ENCODE measurements at regions not wholly inside any gene's neighbourhood (a gene's known extent, or its start where the extent isn't known, plus 50 kb on each side); places are given as distances from the start of the nearest gene placed in this dataset.

DNA sequence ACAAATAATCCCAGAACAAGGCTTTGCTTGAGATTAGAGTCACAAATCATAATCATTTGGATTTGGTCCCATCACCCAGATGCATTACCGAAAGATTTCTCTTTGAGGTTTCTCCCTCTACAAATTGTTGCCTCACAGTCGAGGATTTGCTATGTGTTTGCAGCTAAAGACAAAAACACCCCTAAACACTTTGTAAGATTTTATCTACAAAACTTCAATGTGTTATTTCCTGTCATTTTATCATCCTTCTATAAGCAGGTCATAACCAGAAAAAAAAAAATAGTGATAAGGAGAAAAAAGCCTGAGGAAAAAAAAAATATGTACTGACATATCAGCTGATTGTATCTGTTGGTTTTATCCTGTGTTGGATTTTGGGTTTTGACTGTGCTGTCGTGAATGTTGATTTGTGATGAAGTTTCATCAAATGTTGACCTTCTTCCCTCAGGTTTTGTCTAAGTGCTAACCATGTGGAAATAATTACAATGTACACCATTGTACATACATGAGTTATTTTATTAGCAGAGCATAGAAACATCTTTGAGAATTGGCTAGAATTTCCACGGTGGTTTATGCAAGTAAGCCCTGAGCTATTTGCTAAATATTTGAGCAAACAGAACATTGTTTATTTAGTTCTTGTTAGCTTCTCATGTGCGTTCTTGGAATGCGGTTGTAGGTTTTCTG lies 274.4 kb downstream of the NEBL start:
- no peak for FAIRE-seq

DNA sequence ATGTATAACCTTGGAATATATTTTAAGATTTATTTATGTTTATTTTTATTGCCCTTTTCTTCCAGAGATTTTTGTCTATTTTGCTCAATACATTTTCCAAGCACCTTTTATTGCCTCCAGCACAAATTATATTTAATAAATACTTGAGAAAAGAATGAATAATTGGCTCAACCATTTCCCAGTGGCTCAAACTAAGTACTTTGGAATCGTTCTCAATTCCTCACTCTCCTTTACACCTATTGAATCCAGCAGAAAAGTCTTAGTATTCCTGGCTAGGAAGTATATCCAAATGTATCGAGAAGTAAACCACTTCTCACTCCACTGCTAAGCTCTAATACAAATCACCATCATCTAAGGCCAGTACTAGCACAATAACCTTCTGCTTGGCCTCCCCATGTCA lies 276.1 kb downstream of the NEBL start:
- no peaks in the 10 kb centered on the region for H4K20me1 ChIP-seq (ENCODE audit: control insufficient read depth, extremely low read depth, insufficient read depth, low read length)
- no peak for FAIRE-seq
- H3K9me3 ChIP-seq (ENCODE audit: control insufficient read depth, low read depth, low read length): no peaks in the 10 kb centered on the region
- H3K4me3 ChIP-seq (ENCODE audit: control insufficient read depth in 2 of 3, extremely low read depth in 1 of 3, insufficient read depth in 2 of 3, low read depth in 1 of 3, low read length in 3 of 3): no peak overlapping the region
- DNase-seq (ENCODE audit: low read depth, low spot score): no peak
- TF ChIP-seq, protein P1, sequence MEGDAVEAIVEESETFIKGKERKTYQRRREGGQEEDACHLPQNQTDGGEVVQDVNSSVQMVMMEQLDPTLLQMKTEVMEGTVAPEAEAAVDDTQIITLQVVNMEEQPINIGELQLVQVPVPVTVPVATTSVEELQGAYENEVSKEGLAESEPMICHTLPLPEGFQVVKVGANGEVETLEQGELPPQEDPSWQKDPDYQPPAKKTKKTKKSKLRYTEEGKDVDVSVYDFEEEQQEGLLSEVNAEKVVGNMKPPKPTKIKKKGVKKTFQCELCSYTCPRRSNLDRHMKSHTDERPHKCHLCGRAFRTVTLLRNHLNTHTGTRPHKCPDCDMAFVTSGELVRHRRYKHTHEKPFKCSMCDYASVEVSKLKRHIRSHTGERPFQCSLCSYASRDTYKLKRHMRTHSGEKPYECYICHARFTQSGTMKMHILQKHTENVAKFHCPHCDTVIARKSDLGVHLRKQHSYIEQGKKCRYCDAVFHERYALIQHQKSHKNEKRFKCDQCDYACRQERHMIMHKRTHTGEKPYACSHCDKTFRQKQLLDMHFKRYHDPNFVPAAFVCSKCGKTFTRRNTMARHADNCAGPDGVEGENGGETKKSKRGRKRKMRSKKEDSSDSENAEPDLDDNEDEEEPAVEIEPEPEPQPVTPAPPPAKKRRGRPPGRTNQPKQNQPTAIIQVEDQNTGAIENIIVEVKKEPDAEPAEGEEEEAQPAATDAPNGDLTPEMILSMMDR (optimal IDR thresholded peaks at IDR 0.05 in 1 of 3, IDR thresholded peaks at IDR 0.05 in 1 of 3, conservative IDR thresholded peaks at IDR 0.05 in 1 of 3; ENCODE audit: extremely low read depth in 1 of 3, insufficient read depth in 2 of 3, low read length in 3 of 3): no peak
- TF ChIP-seq EZH2 (IDR thresholded peaks at IDR 0.05; ENCODE audit: low read length): no peak
- no peak overlapping the region for H3K27ac ChIP-seq (ENCODE audit: control insufficient read depth, insufficient read depth, low read length)
- H3K9me1 ChIP-seq (ENCODE audit: control insufficient read depth, extremely low read depth, insufficient read depth, low read length): no peaks in the 10 kb centered on the region
- no peak overlapping the region for H3K4me2 ChIP-seq (ENCODE audit: control insufficient read depth, extremely low read depth, insufficient read depth, low read depth, low read length)
- no peak overlapping the region for H2AFZ ChIP-seq (ENCODE audit: control insufficient read depth, low read length)
- H3K4me1 ChIP-seq (ENCODE audit: control insufficient read depth, extremely low read depth, insufficient read depth, low read length): no peaks in the 10 kb centered on the region
- no peaks in the 10 kb centered on the region for H3K36me3 ChIP-seq (ENCODE audit: control insufficient read depth in 2 of 2, extremely low read depth in 1 of 2, insufficient read depth in 2 of 2, low read length in 2 of 2)
- no peaks in the 10 kb centered on the region for H3K27me3 ChIP-seq (ENCODE audit: control insufficient read depth, extremely low read depth, insufficient read depth, low read length)
- H3K9ac ChIP-seq (ENCODE audit: control insufficient read depth, extremely low read depth, insufficient read depth, low read length): no peak overlapping the region
- H3K79me2 ChIP-seq (ENCODE audit: control insufficient read depth, insufficient read depth, low read length): no peaks in the 10 kb centered on the region
- dilution Hi-C loops (cut with MboI; ENCODE audit: extremely low pct_ligation_motif_present, low sequenced_read_pairs): no loop called here

More for the DNA sequence above, 274.4 kb downstream of the NEBL start:
- Histone ChIP-seq H3K9me3 (ENCODE audit: control insufficient read depth, low read depth, low read length) (no peaks in the 10 kb centered on the region), H3K79me2 (ENCODE audit: control insufficient read depth, insufficient read depth, low read length) (no peaks in the 10 kb centered on the region), H3K9ac (ENCODE audit: control insufficient read depth, extremely low read depth, insufficient read depth, low read length) (no peak overlapping the region), H3K27me3 (ENCODE audit: control insufficient read depth, extremely low read depth, insufficient read depth, low read length) (no peaks in the 10 kb centered on the region), H4K20me1 (ENCODE audit: control insufficient read depth, extremely low read depth, insufficient read depth, low read length) (no peaks in the 10 kb centered on the region), H3K4me3 (ENCODE audit: control insufficient read depth in 2 of 3, extremely low read depth in 1 of 3, insufficient read depth in 2 of 3, low read depth in 1 of 3, low read length in 3 of 3) (no peak overlapping the region), H3K9me1 (ENCODE audit: control insufficient read depth, extremely low read depth, insufficient read depth, low read length) (no peaks in the 10 kb centered on the region), H3K27ac (ENCODE audit: control insufficient read depth, insufficient read depth, low read length) (no peak overlapping the region), H3K4me1 (ENCODE audit: control insufficient read depth, extremely low read depth, insufficient read depth, low read length) (no peaks in the 10 kb centered on the region), H3K4me2 (ENCODE audit: control insufficient read depth, extremely low read depth, insufficient read depth, low read depth, low read length) (no peak overlapping the region), H3K36me3 (ENCODE audit: control insufficient read depth in 2 of 2, extremely low read depth in 1 of 2, insufficient read depth in 2 of 2, low read length in 2 of 2) (no peaks in the 10 kb centered on the region), H2AFZ (ENCODE audit: control insufficient read depth, low read length) (peak overlapping the region; percentile 29)
- no peak for DNase-seq (ENCODE audit: low read depth, low spot score)
- dilution Hi-C loops (cut with MboI; ENCODE audit: extremely low pct_ligation_motif_present, low sequenced_read_pairs): no loop called here
- TF ChIP-seq, protein P1 (optimal IDR thresholded peaks at IDR 0.05 in 1 of 3, IDR thresholded peaks at IDR 0.05 in 1 of 3, conservative IDR thresholded peaks at IDR 0.05 in 1 of 3; ENCODE audit: extremely low read depth in 1 of 3, insufficient read depth in 2 of 3, low read length in 3 of 3): no peak
- TF ChIP-seq EZH2 (IDR thresholded peaks at IDR 0.05; ENCODE audit: low read length): no peak

All from keratinocyte (primary cell).